Heart left ventricle (tissue), 16 donors: ENCODE measurements at regions not wholly inside any gene's neighbourhood (a gene's known extent, or its start where the extent isn't known, plus 50 kb on each side); places are given as distances from the start of the nearest gene placed in this dataset.

ENCODE experiments used
- ATAC-seq, 4 donors: fragments of 200-7000 bp; cut with Tn5 transposase; one replicate each; pipeline ENCODE4 v1.9.1; 2020 to 2022; ENCODE audit warnings: moderate library complexity in 4 of 4, mild to moderate bottlenecking in 3 of 4, moderate number of reproducible peaks in 1 of 4
- DNase-seq, 5 donors: peaks; one replicate each; pipeline ENCODE4 v3.0.0-alpha.2; 2020
- H3K27ac ChIP-seq, 12 donors: fragments of 200-600 bp; sonication (generic) in 4 of 12; one replicate each; pipeline versions ENCODE4 v1.5.0 to v1.8.0; 2016 to 2022; ENCODE audit warnings: mild to moderate bottlenecking in 2 of 12
- H3K27me3 ChIP-seq, 9 donors: fragments of 200-600 bp; sonication (generic) in 2 of 9; one replicate each; pipeline versions ENCODE4 v1.5.1 to v1.8.0; 2016 to 2022; ENCODE audit warnings: mild to moderate bottlenecking in 3 of 9
- H3K36me3 ChIP-seq, 9 donors: fragments of 200-600 bp; sonication (generic) in 2 of 9; one replicate each; pipeline versions ENCODE4 v1.5.0 to v1.8.0; 2018 to 2022; ENCODE audit warnings: mild to moderate bottlenecking in 2 of 9
- H3K4me1 ChIP-seq, 12 donors: fragments of 200-600 bp; sonication (generic) in 4 of 12; one replicate each; pipeline versions ENCODE4 v1.5.0 to v1.8.0; 2016 to 2022; ENCODE audit warnings: mild to moderate bottlenecking in 3 of 12
- H3K4me3 ChIP-seq, 12 donors: fragments of 200-600 bp; sonication (generic) in 4 of 12; one replicate each; pipeline versions ENCODE4 v1.5.0 to v1.8.0; 2017 to 2022; ENCODE audit warnings: mild to moderate bottlenecking in 9 of 12, moderate library complexity in 4 of 12
- H3K9me3 ChIP-seq, 12 donors: fragments of 200-600 bp; sonication (generic) in 4 of 12; one replicate each; pipeline versions ENCODE4 v1.5.0 to v1.8.0; 2016 to 2022; ENCODE audit warnings: mild to moderate bottlenecking in 1 of 12
- POLR2A ChIP-seq, 2 donors: fragments of 450-650 bp; IDR thresholded peaks; one replicate each; pipeline ENCODE4 v1.6.1; 2017; ENCODE audit warnings: antibody characterized with exemption in 2 of 2, mild to moderate bottlenecking in 2 of 2, moderate library complexity in 2 of 2
- WGBS, 4 donors: extraction: QIAGEN DNeasy Blood & Tissue Kit in 2 of 4; methylation state at CpG; one replicate each; pipeline versions ENCODE4 v1.1.5 to v1.1.7; 2013 to 2018; 5-methylcytosine and 5-hydroxymethylcytosine counted together
- intact Hi-C, 10 donors: fragments of 100-400 bp; cut with DNase I; formaldehyde crosslinking; loops; one replicate each; pipeline versions ENCODE4 v1.11.1 to v1.14.2; 2022
- TF ChIP-seq, protein P1 (sequence below), 12 donors: fragments of 200-600 bp; sonication (generic) in 4 of 12; IDR thresholded peaks; one replicate each; pipeline versions ENCODE4 v1.5.0 to v1.8.0; 2018 to 2022; ENCODE audit warnings: antibody characterized with exemption in 12 of 12, mild to moderate bottlenecking in 5 of 12
- donor health status: ischemic (EF 13 %, LVEDD 7.1; RV severe dilation, severe dysfunction).
- donor health status: healthy with polysubstance abuse.
- donor health status: DM: no; HTN: yes; CAD: no.
- donor health status: DM: no; HTN: no; CAD: no.
- donor health status: ischemic (EF 25% LVEDD 6.9; RV normal size, moderate dysfunction).
- donor health status: ischemic (EF 25% LVEDD 5.7; RV mildly dilated, moderate dysfunction).
- donor health status: healthy.
- donor health status: DM: yes; HTN: yes; CAD: no.
- donor health status: ischemic (EF 35%, LVEDD 5.7; RV mildly dilated, moderate dysfunction).
- donor health status: nonischemic (EF 11% LVEDD 7.7; RV severe dilation, severe dysfunction).
- donor health status: DM: yes; HTN: yes; CAD: no.
- donor health status: PGD.
- donor health status: ischemic (EF 29% LVEDD 5.4; RV normal size, mild dysfunction).
- donor health status: nonischemic (EF 23%, LVEDD 6.1; RV moderate dilation, normal function).

DNA sequence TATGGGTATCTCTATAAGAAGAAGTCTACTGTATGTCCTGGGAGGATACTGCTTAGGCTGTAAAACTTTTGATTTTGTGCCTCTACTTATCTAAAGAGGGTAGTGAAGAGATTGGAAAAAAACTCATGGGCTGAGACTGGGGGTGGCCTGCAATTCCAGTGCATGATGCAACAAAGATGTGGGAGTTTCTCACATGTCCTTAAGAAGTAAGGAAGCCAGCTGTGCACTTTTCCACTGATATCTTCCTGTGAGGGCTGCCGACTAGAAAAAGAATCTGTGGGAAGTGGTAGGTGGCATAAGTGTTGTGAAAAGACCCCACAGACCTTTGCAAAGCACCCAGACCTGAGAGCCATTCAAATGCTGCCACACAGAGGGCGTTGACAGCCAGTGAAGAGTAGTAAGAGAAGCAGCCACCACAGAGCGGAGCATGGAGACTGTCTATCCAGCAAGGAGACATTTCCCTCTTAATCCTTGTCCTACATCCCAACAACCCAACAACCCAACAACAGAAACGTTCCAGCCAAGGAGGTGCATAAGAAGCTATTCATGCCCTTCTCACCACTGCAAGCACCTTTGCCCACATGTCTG is 65.1 kb downstream of the PFDN4 start:
- Histone ChIP-seq H3K27me3 (no peaks in the 10 kb centered on the region), H3K36me3 (no peaks in the 10 kb centered on the region), H3K4me3 (no peak overlapping the region), H3K4me1 (no peaks in the 10 kb centered on the region), H3K27ac (no peak overlapping the region), H3K9me3 (no peaks in the 10 kb centered on the region)
- 38 to 56% (median 48%) methylated on average over 4 of the region's 4 CpGs for WGBS, 4 donors
- ATAC-seq (no peak), DNase-seq (no peak)
- TF ChIP-seq, protein P1, sequence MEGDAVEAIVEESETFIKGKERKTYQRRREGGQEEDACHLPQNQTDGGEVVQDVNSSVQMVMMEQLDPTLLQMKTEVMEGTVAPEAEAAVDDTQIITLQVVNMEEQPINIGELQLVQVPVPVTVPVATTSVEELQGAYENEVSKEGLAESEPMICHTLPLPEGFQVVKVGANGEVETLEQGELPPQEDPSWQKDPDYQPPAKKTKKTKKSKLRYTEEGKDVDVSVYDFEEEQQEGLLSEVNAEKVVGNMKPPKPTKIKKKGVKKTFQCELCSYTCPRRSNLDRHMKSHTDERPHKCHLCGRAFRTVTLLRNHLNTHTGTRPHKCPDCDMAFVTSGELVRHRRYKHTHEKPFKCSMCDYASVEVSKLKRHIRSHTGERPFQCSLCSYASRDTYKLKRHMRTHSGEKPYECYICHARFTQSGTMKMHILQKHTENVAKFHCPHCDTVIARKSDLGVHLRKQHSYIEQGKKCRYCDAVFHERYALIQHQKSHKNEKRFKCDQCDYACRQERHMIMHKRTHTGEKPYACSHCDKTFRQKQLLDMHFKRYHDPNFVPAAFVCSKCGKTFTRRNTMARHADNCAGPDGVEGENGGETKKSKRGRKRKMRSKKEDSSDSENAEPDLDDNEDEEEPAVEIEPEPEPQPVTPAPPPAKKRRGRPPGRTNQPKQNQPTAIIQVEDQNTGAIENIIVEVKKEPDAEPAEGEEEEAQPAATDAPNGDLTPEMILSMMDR (IDR thresholded peaks at IDR 0.05): no peak
- no peak for TF ChIP-seq POLR2A (IDR thresholded peaks at IDR 0.05)
- intact Hi-C loops: no loop called here

DNA sequence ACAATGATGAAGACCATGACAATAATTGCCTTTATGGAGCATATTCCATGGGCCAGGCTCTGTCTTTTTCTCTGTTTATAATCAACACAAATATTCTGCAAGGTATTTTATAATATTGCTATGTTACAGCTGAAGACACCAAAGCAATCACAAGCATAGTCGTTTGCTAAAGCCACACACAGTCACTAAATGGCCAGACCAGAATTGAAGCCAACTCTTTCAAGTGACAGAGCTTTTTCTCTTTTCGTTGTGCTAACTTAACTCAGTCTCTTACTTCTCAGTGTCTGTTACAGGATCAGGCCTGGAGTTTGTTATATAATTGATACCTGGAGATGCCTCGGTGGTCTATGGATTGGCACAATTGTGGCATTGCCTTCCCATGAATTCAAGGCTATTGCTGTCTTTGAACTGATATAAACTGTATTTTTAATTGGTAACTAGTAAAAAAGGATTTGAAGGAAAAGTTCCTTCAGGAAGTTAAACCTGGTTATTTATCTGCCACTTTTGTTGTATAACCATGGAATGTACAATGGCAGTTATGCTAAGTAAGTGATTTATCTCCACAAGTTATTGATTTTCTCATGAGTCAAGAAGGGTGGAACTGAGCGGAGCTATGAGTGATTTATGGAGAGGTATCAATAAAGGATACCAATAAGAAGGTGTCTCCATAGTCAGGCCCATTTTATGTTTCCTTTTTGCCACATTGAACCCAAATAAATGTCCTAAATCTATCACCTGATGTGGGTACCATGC is 67.6 kb downstream of the PFDN4 start:
- intact Hi-C loops: no loop called here
- ATAC-seq (no peak), DNase-seq (no peak)
- Histone ChIP-seq H3K4me3 (no peak overlapping the region), H3K27me3 (peaks cover 0 to 2% (median 0%) of the 10 kb centered on the region in 9 donors), H3K36me3 (no peaks in the 10 kb centered on the region), H3K9me3 (no peaks in the 10 kb centered on the region), H3K27ac (no peak overlapping the region), H3K4me1 (no peaks in the 10 kb centered on the region)
- TF ChIP-seq, protein P1 (IDR thresholded peaks at IDR 0.05): no peak
- no peak for TF ChIP-seq POLR2A (IDR thresholded peaks at IDR 0.05)
- WGBS, 4 donors: 84 to 89% (median 88%) methylated on average over 4 of the region's 4 CpGs

- DNase-seq: no peak
- 93 to 97% (median 95%) methylated on average over 4 of the region's 4 CpGs for WGBS, 4 donors
- no peak for ATAC-seq
- Histone ChIP-seq H3K4me3 (no peak overlapping the region), H3K27me3 (peaks cover 0 to 2% (median 0%) of the 10 kb centered on the region in 9 donors), H3K27ac (no peak overlapping the region), H3K9me3 (no peaks in the 10 kb centered on the region), H3K4me1 (no peaks in the 10 kb centered on the region), H3K36me3 (no peaks in the 10 kb centered on the region)
- TF ChIP-seq, protein P1 (IDR thresholded peaks at IDR 0.05): no peak
- no peak for TF ChIP-seq POLR2A (IDR thresholded peaks at IDR 0.05)
- intact Hi-C loops: no loop called here
Observed at GRCh38 chr20:54276577-54277169, 68.8 kb downstream of the PFDN4 start.

- Histone ChIP-seq H3K9me3 (no peaks in the 10 kb centered on the region), H3K4me3 (no peak overlapping the region), H3K27ac (no peak overlapping the region), H3K4me1 (no peaks in the 10 kb centered on the region), H3K36me3 (no peaks in the 10 kb centered on the region), H3K27me3 (peaks cover 0 to 2% (median 0%) of the 10 kb centered on the region in 9 donors)
- ATAC-seq (no peak), DNase-seq (no peak)
- WGBS, 4 donors: 76 to 86% (median 77%) methylated on average over 4 of the region's 4 CpGs
- intact Hi-C loops: no loop called here
- no peak for TF ChIP-seq POLR2A (IDR thresholded peaks at IDR 0.05)
- TF ChIP-seq, protein P1 (IDR thresholded peaks at IDR 0.05): no peak
Observed at GRCh38 chr20:54278262-54278661, 70.4 kb downstream of the PFDN4 start.
